ENCODE measurements at regions not wholly inside any gene's neighbourhood (a gene's known extent, or its start where the extent isn't known, plus 50 kb on each side); places are given as distances from the start of the nearest gene placed in this dataset.

DNA sequence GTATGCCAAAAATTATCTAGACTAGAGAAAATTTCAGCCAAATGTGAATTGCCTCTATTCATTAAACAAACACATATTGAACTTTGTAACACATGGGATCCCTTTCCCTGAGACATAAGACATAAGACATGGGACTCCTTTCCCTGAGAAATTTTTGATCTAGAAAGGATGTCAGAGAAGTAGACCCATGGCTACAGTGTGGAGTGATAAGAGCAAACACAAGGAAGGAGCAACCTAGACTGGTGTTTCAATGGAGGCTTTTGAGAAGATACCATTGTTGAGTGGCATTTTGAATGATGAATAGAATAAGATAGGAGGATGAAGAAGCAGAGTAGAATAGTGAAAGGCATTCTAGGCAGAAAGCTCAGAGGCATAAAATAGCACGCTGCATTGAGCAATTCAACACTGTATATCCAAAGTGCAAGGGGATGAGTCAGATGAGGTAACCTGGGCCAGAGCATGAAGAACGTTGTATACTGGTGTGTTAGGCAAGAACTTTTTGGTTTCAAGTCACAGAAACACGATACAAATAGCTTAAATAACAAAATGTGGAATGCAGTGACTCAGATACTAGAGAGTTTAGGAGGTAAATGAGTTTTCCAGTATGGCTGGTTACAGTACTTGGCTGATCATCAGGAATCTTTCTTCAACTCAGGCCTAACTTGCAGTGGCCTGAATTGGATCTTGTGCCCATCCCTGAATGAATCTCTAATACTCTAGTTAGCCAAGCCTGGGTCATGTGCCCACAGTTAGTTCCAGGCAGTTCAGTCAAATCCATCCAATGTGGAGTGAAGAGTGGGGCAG, 129.8 kb upstream of the TANK start:
- H3K27me3 Mint-ChIP-seq (ENCODE audit: low read depth): peaks cover 8% of the 10 kb centered on the region
- H3K4me3 Mint-ChIP-seq: no peak overlapping the region
- H3K4me1 Mint-ChIP-seq (ENCODE audit: low read depth): peaks cover 4% of the 10 kb centered on the region
- H3K27ac Mint-ChIP-seq: no peak overlapping the region
- H3K36me3 Mint-ChIP-seq (ENCODE audit: low read depth): peaks cover 4% of the 10 kb centered on the region
- peaks cover 6% of the 10 kb centered on the region for H3K9me3 Mint-ChIP-seq
- no peak for DNase-seq (ENCODE audit: low spot score)

- Mint-ChIP-seq H3K36me3 (ENCODE audit: low read depth) (peaks cover 4% of the 10 kb centered on the region), H3K4me1 (ENCODE audit: low read depth) (peaks cover 4% of the 10 kb centered on the region), H3K27ac (no peak overlapping the region), H3K4me3 (no peak overlapping the region), H3K27me3 (ENCODE audit: low read depth) (peaks cover 4% of the 10 kb centered on the region), H3K9me3 (peaks cover 6% of the 10 kb centered on the region)
- no peak for DNase-seq (ENCODE audit: low spot score)
Measured at GRCh38 chr2:161031511-161031910, 128.7 kb upstream of the TANK start.

- Mint-ChIP-seq H3K36me3 (ENCODE audit: low read depth) (peaks cover 4% of the 10 kb centered on the region), H3K4me3 (no peak overlapping the region), H3K9me3 (peaks cover 6% of the 10 kb centered on the region), H3K4me1 (ENCODE audit: low read depth) (peaks cover 4% of the 10 kb centered on the region), H3K27ac (no peak overlapping the region), H3K27me3 (ENCODE audit: low read depth) (no peaks in the 10 kb centered on the region)
- DNase-seq (ENCODE audit: low spot score): no peak
Measured at GRCh38 chr2:161032635-161033034, 127.6 kb upstream of the TANK start.

DNA sequence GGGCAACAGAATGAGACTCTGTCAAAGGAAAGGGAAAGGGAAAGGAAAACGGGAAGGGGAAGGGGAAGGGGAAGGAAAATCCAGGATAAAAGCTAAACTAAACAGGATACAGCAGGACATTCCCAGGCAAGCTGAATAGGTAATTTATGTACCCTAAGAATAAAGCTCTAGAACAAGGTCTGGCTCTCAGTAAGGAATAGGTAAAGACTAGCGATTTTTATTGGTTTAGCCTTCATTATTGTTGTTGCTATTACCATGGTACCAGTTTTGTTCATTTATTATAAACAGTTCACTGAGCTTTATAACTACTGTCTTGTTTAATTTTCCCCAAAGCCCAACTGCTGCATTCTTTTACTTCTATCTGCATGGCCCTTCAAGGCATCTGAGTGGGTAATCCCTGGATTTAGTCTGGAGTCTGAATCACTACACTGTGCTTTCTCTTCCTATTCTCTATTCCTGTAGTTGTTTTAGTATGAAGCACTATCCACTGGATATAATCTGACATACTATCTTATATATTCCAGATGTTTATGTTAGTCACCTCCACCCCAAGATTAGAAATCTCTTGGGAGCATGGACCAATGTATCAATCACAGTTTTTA, 127.1 kb upstream of the TANK start:
- no peak overlapping the region for H3K27ac Mint-ChIP-seq
- H3K36me3 Mint-ChIP-seq (ENCODE audit: low read depth): peaks cover 4% of the 10 kb centered on the region
- peaks cover 6% of the 10 kb centered on the region for H3K9me3 Mint-ChIP-seq
- DNase-seq (ENCODE audit: low spot score): no peak
- peaks cover 2% of the 10 kb centered on the region for H3K27me3 Mint-ChIP-seq (ENCODE audit: low read depth)
- peaks cover 4% of the 10 kb centered on the region for H3K4me1 Mint-ChIP-seq (ENCODE audit: low read depth)
- no peak overlapping the region for H3K4me3 Mint-ChIP-seq

- Mint-ChIP-seq H3K9me3 (no peaks in the 10 kb centered on the region), H3K27me3 (ENCODE audit: low read depth) (peaks cover 17% of the 10 kb centered on the region), H3K4me3 (no peak overlapping the region), H3K36me3 (ENCODE audit: low read depth) (no peaks in the 10 kb centered on the region), H3K27ac (no peak overlapping the region), H3K4me1 (ENCODE audit: low read depth) (no peaks in the 10 kb centered on the region)
- no peak for DNase-seq (ENCODE audit: low spot score)
Measured at GRCh38 chr2:161036926-161037325, 123.3 kb upstream of the TANK start.

GRCh38 chr2:161039071-161039470, 121.2 kb upstream of the TANK start:
- H3K27me3 Mint-ChIP-seq (ENCODE audit: low read depth): peaks cover 20% of the 10 kb centered on the region
- no peak overlapping the region for H3K27ac Mint-ChIP-seq
- no peaks in the 10 kb centered on the region for H3K4me1 Mint-ChIP-seq (ENCODE audit: low read depth)
- no peak overlapping the region for H3K4me3 Mint-ChIP-seq
- H3K36me3 Mint-ChIP-seq (ENCODE audit: low read depth): no peaks in the 10 kb centered on the region
- DNase-seq (ENCODE audit: low spot score): no peak
- H3K9me3 Mint-ChIP-seq: no peaks in the 10 kb centered on the region

GRCh38 chr2:161041356-161041755, 118.9 kb upstream of the TANK start:
- peaks cover 34% of the 10 kb centered on the region for H3K27me3 Mint-ChIP-seq (ENCODE audit: low read depth)
- no peaks in the 10 kb centered on the region for H3K9me3 Mint-ChIP-seq
- no peaks in the 10 kb centered on the region for H3K36me3 Mint-ChIP-seq (ENCODE audit: low read depth)
- no peaks in the 10 kb centered on the region for H3K4me1 Mint-ChIP-seq (ENCODE audit: low read depth)
- H3K4me3 Mint-ChIP-seq: no peak overlapping the region
- H3K27ac Mint-ChIP-seq: no peak overlapping the region
- DNase-seq (ENCODE audit: low spot score): no peak

DNA sequence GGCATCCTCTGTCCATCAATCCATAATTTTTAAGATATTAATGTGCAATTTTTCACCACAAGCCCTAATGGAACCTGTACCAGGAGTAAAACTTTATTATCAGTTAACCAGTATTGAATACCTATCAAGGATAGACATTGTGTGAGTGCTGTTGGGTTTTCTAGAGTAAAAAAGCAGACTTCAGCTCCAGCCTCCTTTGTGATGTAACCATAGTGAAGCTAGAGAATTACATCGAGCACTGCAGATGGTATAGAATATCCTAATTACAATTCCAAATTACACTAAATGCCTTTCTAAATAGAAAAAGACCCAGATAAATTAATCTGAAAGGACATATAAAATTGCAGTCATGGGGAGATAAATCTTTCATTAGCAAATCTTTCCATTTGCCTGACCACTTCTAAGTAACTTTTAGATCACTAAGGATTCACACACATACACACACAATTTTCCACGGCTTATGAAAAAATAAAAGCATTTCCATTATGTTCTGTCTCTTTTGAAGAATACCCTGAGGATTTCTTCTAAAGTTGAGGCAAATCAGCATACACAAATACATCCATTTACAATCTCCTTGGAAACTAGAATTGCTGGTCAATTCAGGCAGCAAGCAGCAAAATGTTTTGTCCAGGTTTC, 117.1 kb upstream of the TANK start:
- no peak overlapping the region for H3K27ac Mint-ChIP-seq

DNA sequence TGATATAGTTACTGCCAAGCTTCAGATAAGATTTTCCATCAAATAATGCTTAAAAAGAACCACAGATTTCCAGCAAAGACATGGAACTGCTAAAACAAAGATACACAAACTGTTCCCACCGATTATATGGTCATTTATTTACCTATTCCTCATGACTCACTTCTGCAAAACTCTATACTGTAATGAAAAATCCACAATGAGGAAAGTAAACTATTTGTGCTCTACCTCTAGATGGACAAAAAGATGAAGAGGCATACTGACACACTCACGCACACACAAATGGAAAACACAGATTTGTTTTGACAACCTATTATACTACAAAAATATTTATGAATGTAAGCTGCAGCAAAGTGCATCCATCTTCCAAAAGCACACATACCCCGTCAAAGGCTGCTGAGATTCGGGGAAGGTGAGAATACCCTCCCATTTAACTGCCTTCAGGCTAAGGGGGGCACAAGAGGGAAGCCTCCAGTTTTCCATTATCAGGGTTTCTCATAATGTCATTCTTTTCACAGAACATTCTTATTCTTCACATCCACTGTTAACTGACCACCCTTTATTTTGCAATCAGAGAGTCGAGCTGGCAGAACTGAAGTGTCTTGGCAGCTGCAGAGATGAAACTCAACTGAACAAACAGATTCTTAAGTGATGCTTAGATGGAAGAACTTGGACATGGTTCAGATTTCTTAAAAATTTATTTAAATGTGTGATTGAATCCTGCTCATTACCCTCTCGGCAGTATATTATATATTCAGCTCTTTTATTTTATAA, 115.9 kb upstream of the TANK start:
- no peak overlapping the region for H3K4me3 Mint-ChIP-seq
- H3K36me3 Mint-ChIP-seq (ENCODE audit: low read depth): no peaks in the 10 kb centered on the region
- H3K4me1 Mint-ChIP-seq (ENCODE audit: low read depth): no peaks in the 10 kb centered on the region
- DNase-seq (ENCODE audit: low spot score): no peak
- no peak overlapping the region for H3K27ac Mint-ChIP-seq
- H3K9me3 Mint-ChIP-seq: no peaks in the 10 kb centered on the region
- peaks cover 40% of the 10 kb centered on the region for H3K27me3 Mint-ChIP-seq (ENCODE audit: low read depth)

More for the DNA sequence above, 117.1 kb upstream of the TANK start:
- H3K4me1 Mint-ChIP-seq (ENCODE audit: low read depth): no peaks in the 10 kb centered on the region
- no peaks in the 10 kb centered on the region for H3K36me3 Mint-ChIP-seq (ENCODE audit: low read depth)
- H3K4me3 Mint-ChIP-seq: no peak overlapping the region
- no peaks in the 10 kb centered on the region for H3K9me3 Mint-ChIP-seq
- no peak for DNase-seq (ENCODE audit: low spot score)
- H3K27me3 Mint-ChIP-seq (ENCODE audit: low read depth): peaks cover 42% of the 10 kb centered on the region

GRCh38 chr2:161044921-161045320, 115.3 kb upstream of the TANK start:
- Mint-ChIP-seq H3K4me1 (ENCODE audit: low read depth) (no peaks in the 10 kb centered on the region), H3K9me3 (no peaks in the 10 kb centered on the region), H3K36me3 (ENCODE audit: low read depth) (no peaks in the 10 kb centered on the region), H3K27ac (no peak overlapping the region), H3K27me3 (ENCODE audit: low read depth) (peaks cover 45% of the 10 kb centered on the region), H3K4me3 (no peak overlapping the region)
- DNase-seq (ENCODE audit: low spot score): no peak

DNA sequence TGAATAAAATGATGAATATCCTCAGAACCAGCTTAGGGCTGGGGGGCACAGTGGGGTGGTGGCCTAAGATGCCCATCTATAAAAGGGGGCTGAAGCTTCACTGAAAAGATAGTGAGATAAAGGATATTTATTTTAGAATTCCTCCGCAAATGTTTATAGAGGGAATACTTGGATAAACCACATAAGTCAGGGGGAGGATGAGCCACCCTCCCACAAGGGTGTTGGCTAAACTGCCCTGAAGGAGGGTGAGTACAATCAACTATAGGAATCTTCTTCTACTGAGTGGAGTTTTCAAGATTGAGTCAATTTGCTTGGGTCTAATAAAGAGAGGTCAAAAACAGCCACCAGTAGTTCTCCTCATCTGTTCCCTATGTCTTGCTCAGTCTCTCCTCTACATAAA, 114.5 kb upstream of the TANK start:
- Mint-ChIP-seq H3K9me3 (no peaks in the 10 kb centered on the region), H3K4me1 (ENCODE audit: low read depth) (no peaks in the 10 kb centered on the region), H3K27me3 (ENCODE audit: low read depth) (peaks cover 49% of the 10 kb centered on the region), H3K27ac (no peak overlapping the region), H3K4me3 (no peak overlapping the region), H3K36me3 (ENCODE audit: low read depth) (no peaks in the 10 kb centered on the region)
- DNase-seq (ENCODE audit: low spot score): no peak

DNA sequence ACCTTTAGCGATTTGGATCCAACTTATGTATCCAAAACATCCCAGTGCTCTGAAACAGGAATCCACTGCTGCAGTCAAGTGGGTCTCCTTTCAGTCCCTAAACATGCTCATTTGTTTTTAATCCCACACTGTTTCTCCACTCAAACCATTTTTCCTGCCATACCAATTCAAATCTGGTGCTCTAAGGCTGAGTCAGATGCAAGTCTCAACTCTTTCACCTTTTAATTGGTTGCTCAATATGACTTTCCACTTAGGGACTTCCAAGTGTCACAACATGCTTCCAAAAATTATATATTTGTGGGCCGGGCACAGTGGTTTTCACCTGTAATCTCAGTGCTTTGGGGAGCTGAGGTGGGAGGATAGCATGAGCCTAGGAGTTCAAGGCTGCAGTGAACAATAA, 113.4 kb upstream of the TANK start:
- DNase-seq (ENCODE audit: low spot score): no peak
- no peak overlapping the region for H3K27ac Mint-ChIP-seq
- no peaks in the 10 kb centered on the region for H3K36me3 Mint-ChIP-seq (ENCODE audit: low read depth)
- no peaks in the 10 kb centered on the region for H3K4me1 Mint-ChIP-seq (ENCODE audit: low read depth)
- peaks cover 51% of the 10 kb centered on the region for H3K27me3 Mint-ChIP-seq (ENCODE audit: low read depth)
- H3K9me3 Mint-ChIP-seq: no peaks in the 10 kb centered on the region
- no peak overlapping the region for H3K4me3 Mint-ChIP-seq

DNA sequence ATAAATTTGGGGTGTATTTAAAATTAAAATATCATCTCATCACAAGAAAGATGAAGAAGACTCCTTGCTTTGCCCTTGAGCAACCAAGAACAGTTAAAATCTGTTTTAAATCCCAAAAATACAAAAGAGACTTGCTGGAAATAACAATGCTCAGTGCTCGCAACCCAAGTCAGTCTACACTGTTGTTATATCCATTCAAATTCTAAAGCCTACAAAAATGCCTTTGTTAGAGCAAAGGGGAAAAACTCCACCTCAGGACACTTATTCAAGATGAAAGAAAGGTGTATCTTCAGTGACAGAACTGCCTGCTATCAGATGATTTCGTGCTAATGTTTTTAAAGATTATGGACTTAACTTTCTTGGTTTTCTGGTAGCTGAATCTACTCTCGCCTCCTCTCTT, 111.9 kb upstream of the TANK start:
- Mint-ChIP-seq H3K4me3 (no peak overlapping the region), H3K27me3 (ENCODE audit: low read depth) (peaks cover 63% of the 10 kb centered on the region), H3K36me3 (ENCODE audit: low read depth) (no peaks in the 10 kb centered on the region), H3K9me3 (no peaks in the 10 kb centered on the region), H3K4me1 (ENCODE audit: low read depth) (no peaks in the 10 kb centered on the region), H3K27ac (no peak overlapping the region)
- DNase-seq (ENCODE audit: low spot score): no peak

- no peak for DNase-seq (ENCODE audit: low spot score)
- Mint-ChIP-seq H3K36me3 (ENCODE audit: low read depth) (no peaks in the 10 kb centered on the region), H3K9me3 (no peaks in the 10 kb centered on the region), H3K4me3 (no peak overlapping the region), H3K27me3 (ENCODE audit: low read depth) (peaks cover 63% of the 10 kb centered on the region), H3K27ac (no peak overlapping the region), H3K4me1 (ENCODE audit: low read depth) (no peaks in the 10 kb centered on the region)
Measured at GRCh38 chr2:161049559-161049958, 110.7 kb upstream of the TANK start.
